ENCODE measurements at regions not wholly inside any gene's neighbourhood (a gene's known extent, or its start where the extent isn't known, plus 50 kb on each side); places are given as distances from the start of the nearest gene placed in this dataset.

DNA sequence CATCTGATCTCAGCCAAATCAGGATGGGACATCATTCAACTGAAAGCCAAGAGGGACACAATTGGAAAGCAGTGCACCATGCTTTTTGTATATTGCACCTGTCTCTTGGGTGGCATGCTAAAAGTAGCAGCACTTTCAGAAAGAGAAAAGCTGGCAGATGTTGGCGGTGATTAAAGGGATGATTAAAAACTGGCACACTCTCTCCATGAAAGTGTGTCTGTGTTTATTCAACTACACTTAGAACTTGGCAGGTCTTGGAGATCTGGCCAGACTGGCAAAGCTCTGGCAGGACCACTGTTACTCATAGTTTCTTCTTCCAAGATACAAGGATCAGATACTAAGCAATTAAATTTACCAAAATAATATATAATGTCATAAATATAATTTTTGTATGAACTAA, 112.9 kb upstream of the ELAVL2 start:
- H3K36me3 ChIP-seq (replicated peaks; ENCODE audit: insufficient read depth, low read depth) = no peaks in the 10 kb centered on the region
- H4K20me1 ChIP-seq (ENCODE audit: insufficient read depth, poor library complexity, severe bottlenecking) = no peaks in the 10 kb centered on the region
- no peak overlapping the region for H2AFZ ChIP-seq
- no peaks in the 10 kb centered on the region for H3K27me3 ChIP-seq
- H3K9me2 ChIP-seq (replicated peaks; ENCODE audit: insufficient read depth) = no peaks in the 10 kb centered on the region
- WGBS (ENCODE audit: low lambda C conversion rate, missing lambda C conversion rate) = 95% methylated on average over 1 of the region's 1 CpG
- H3K79me2 ChIP-seq = no peaks in the 10 kb centered on the region
- H3K27ac ChIP-seq = no peak overlapping the region
- no peak for TF ChIP-seq EZH2 (IDR thresholded peaks at IDR 0.05; ENCODE audit: borderline replicate concordance)
- TF ChIP-seq EZH2phosphoT487 (IDR thresholded peaks at IDR 0.05; ENCODE audit: low read depth, severe bottlenecking, unreplicated experiment) = no peak
- TF ChIP-seq, protein P1, sequence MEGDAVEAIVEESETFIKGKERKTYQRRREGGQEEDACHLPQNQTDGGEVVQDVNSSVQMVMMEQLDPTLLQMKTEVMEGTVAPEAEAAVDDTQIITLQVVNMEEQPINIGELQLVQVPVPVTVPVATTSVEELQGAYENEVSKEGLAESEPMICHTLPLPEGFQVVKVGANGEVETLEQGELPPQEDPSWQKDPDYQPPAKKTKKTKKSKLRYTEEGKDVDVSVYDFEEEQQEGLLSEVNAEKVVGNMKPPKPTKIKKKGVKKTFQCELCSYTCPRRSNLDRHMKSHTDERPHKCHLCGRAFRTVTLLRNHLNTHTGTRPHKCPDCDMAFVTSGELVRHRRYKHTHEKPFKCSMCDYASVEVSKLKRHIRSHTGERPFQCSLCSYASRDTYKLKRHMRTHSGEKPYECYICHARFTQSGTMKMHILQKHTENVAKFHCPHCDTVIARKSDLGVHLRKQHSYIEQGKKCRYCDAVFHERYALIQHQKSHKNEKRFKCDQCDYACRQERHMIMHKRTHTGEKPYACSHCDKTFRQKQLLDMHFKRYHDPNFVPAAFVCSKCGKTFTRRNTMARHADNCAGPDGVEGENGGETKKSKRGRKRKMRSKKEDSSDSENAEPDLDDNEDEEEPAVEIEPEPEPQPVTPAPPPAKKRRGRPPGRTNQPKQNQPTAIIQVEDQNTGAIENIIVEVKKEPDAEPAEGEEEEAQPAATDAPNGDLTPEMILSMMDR (IDR thresholded peaks at IDR 0.05; ENCODE audit: poor library complexity) = no peak
- H3K4me2 ChIP-seq = no peak overlapping the region
- no peaks in the 10 kb centered on the region for H3K9me3 ChIP-seq (ENCODE audit: low read depth)
- no peaks in the 10 kb centered on the region for H3K4me1 ChIP-seq (ENCODE audit: insufficient read depth)
- H3K4me3 ChIP-seq = no peak overlapping the region
- no peak for DNase-seq (ENCODE audit: low spot score)

- Histone ChIP-seq H3K4me1 (ENCODE audit: insufficient read depth) (no peaks in the 10 kb centered on the region), H3K79me2 (no peaks in the 10 kb centered on the region), H3K27me3 (no peaks in the 10 kb centered on the region), H3K9me2 (replicated peaks; ENCODE audit: insufficient read depth) (no peaks in the 10 kb centered on the region), H4K20me1 (ENCODE audit: insufficient read depth, poor library complexity, severe bottlenecking) (no peaks in the 10 kb centered on the region), H3K4me2 (no peak overlapping the region), H3K4me3 (no peak overlapping the region), H3K36me3 (replicated peaks; ENCODE audit: insufficient read depth, low read depth) (no peaks in the 10 kb centered on the region), H3K27ac (no peak overlapping the region), H2AFZ (no peak overlapping the region), H3K9me3 (ENCODE audit: low read depth) (no peaks in the 10 kb centered on the region)
- 42% methylated on average over 1 of the region's 1 CpG for WGBS (ENCODE audit: low lambda C conversion rate, missing lambda C conversion rate)
- no peak for DNase-seq (ENCODE audit: low spot score)
- no peak for TF ChIP-seq EZH2phosphoT487 (IDR thresholded peaks at IDR 0.05; ENCODE audit: low read depth, severe bottlenecking, unreplicated experiment)
- TF ChIP-seq, protein P1 (IDR thresholded peaks at IDR 0.05; ENCODE audit: poor library complexity) = no peak
- no peak for TF ChIP-seq EZH2 (IDR thresholded peaks at IDR 0.05; ENCODE audit: borderline replicate concordance)
Observed at GRCh38 chr9:23934291-23934906, 108.4 kb upstream of the ELAVL2 start.

GRCh38 chr9:23933348-23933747, 107.3 kb upstream of the ELAVL2 start:
- H2AFZ ChIP-seq = no peak overlapping the region
- WGBS (ENCODE audit: low lambda C conversion rate, missing lambda C conversion rate) = 95% methylated on average over 2 of the region's 2 CpGs

GRCh38 chr9:23926368-23926767, 100.3 kb upstream of the ELAVL2 start:
- no peak for DNase-seq (ENCODE audit: low spot score)
- no peaks in the 10 kb centered on the region for H3K4me1 ChIP-seq (ENCODE audit: insufficient read depth)
- TF ChIP-seq EZH2phosphoT487 (IDR thresholded peaks at IDR 0.05; ENCODE audit: low read depth, severe bottlenecking, unreplicated experiment) (no peak), EZH2 (IDR thresholded peaks at IDR 0.05; ENCODE audit: borderline replicate concordance) (no peak)
- TF ChIP-seq, protein P1 (IDR thresholded peaks at IDR 0.05; ENCODE audit: poor library complexity) = no peak
- H3K36me3 ChIP-seq (replicated peaks; ENCODE audit: insufficient read depth, low read depth) = no peaks in the 10 kb centered on the region
- H3K9me3 ChIP-seq (ENCODE audit: low read depth) = no peaks in the 10 kb centered on the region
- H3K27me3 ChIP-seq = no peaks in the 10 kb centered on the region
- no peaks in the 10 kb centered on the region for H3K79me2 ChIP-seq
- H3K9me2 ChIP-seq (replicated peaks; ENCODE audit: insufficient read depth) = no peaks in the 10 kb centered on the region
- H4K20me1 ChIP-seq (ENCODE audit: insufficient read depth, poor library complexity, severe bottlenecking) = no peaks in the 10 kb centered on the region
- H3K4me3 ChIP-seq = no peak overlapping the region
- no peak overlapping the region for H3K27ac ChIP-seq
- H3K4me2 ChIP-seq = no peak overlapping the region
- no peak overlapping the region for H2AFZ ChIP-seq

More at GRCh38 chr9:23933348-23933747, 107.3 kb upstream of the ELAVL2 start:
- Histone ChIP-seq H3K79me2 (no peaks in the 10 kb centered on the region), H3K9me2 (replicated peaks; ENCODE audit: insufficient read depth) (no peaks in the 10 kb centered on the region), H3K9me3 (ENCODE audit: low read depth) (no peaks in the 10 kb centered on the region), H3K4me3 (no peak overlapping the region), H3K4me2 (no peak overlapping the region), H3K27ac (no peak overlapping the region), H3K27me3 (no peaks in the 10 kb centered on the region), H3K4me1 (ENCODE audit: insufficient read depth) (no peaks in the 10 kb centered on the region), H4K20me1 (ENCODE audit: insufficient read depth, poor library complexity, severe bottlenecking) (no peaks in the 10 kb centered on the region), H3K36me3 (replicated peaks; ENCODE audit: insufficient read depth, low read depth) (no peaks in the 10 kb centered on the region)
- DNase-seq (ENCODE audit: low spot score) = no peak
- TF ChIP-seq EZH2 (IDR thresholded peaks at IDR 0.05; ENCODE audit: borderline replicate concordance) = no peak
- TF ChIP-seq EZH2phosphoT487 (IDR thresholded peaks at IDR 0.05; ENCODE audit: low read depth, severe bottlenecking, unreplicated experiment) = no peak
